GM19351 (cell line): ENCODE measurements at regions not wholly inside any gene's neighbourhood (a gene's known extent, or its start where the extent isn't known, plus 50 kb on each side); places are given as distances from the start of the nearest gene placed in this dataset.

Source experiments
- ATAC-seq: cut with Tn5 transposase; IDR thresholded peaks from one replicate; pipeline ENCODE4 v1.9.1; 2021; ENCODE audit warnings: mild to moderate bottlenecking, moderate library complexity; ENCODE audit not compliant: unreplicated experiment

- no peak for ATAC-seq
Observed at GRCh38 chr2:240208631-240209211, 68.3 kb upstream of the OTOS start.

GRCh38 chr2:240209493-240209892, 69.0 kb upstream of the OTOS start:
- no peak for ATAC-seq

DNA sequence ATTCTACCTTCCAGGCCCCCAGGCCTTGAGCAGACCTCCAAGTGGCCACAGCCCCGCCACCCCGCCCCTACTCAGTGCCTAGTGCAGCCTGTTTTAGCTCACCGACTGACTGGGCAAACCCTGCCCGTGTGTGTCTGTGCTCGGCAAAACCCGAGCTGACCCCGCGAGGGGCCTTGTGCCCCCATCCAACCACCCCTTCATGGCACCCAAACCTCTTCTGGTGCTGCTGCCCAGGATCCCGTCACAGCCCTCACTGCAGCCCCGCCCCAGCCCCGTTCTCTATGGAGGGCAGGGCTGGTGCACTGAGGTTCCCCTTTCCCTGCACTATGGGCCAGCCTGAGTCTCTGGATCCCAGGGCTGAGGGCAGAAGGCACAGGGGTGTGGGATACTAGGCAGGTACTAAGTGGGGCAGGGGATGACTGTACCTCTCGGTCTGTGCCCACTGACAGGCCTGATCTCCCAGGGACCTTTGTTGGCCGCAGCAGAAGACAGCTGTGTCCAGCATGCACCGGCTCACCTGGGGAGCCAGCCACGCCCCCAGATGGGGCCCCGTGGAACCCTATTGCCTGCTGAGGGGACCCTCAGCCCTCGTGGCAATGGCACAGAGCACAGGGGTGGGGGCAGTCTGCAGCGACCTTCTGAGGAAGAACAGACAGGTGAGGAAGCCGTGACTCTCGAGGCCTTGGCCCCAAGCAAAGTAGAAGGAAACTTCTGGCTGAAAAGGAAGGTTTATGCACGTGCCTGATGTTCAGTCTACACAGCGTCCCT, 69.9 kb upstream of the OTOS start:
- ATAC-seq, result no peak

- ATAC-seq, result no peak
Observed at GRCh38 chr2:240211096-240211495, 70.6 kb upstream of the OTOS start.

DNA sequence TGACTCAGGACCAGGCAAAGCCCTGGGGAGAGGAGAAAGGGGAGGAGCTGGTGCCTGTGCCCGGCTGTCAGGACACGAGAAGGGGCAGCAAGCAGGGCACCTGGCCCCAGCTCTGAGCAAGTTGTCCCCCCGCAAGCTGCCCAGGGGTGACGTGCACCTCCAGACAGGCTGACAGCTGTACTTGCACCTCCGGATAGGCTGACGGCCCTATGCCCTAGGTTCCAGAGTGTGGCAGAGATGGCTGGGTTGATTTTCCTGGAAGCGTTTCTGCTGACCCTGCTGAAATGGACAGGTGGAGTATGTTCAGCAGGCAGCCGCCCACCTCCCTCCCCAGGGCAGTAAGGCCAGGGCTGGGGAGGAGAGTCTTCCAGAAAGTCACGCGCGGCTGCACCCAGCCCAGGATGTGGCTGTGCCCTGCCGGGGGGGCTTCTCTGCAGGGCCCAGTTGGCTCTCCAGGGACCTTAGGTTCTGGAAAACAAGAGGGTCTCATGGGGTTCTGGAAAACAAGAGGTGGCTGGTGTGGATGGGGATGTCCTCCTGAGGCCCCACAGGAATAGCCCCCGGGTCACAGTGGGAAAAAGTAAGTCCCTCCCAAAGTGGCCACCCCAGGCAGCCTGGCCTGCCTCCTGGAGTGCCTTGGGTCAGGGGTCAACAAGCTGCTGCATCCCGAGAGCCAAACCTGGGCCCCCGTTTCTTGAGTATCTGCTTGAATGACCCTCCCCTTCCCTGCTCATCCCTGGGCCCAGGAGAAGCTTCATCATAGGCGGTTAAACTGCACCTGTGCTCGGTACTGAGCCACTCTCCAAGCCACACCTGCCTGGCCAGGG, 71.4 kb upstream of the OTOS start:
- no peak for ATAC-seq

DNA sequence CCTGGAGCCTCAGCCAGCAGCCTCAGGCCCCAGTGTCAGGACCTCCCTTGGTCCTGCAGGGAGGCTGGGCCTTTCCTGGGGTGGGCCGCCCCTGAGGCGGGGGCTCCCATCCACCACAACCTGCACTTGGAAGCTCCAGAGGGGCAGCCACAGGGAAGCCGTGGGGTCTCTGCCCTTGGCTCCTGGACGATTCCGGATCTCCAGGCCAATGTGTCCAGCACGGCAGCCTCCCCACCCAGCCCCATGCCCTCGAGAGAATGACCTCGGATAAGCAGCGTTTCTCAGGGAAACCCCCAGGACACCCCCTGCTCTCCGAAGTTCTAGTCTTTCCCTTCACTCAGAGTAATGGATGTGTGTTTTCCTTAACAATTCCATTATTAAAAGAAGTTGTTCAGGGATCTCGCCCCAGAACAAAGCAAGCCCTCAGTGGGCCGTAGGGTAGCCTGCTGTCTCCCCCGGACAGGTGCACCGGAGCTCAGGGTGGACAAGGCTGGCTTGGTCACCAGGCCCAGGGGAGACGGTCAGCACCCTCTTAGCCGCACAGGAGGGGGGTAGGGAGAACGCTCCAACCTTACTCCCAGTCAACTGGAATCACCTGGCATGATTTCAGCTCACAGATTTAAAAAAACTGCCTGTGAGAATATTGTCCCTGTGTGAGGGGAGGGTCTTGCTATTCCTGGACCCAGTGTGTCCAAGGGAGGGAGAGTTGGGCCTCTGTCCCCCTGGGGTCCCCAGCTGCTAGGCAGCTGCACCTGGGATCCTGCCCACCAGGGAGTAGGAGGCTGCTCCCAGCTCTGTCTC, 72.2 kb upstream of the OTOS start:
- no peak for ATAC-seq

DNA sequence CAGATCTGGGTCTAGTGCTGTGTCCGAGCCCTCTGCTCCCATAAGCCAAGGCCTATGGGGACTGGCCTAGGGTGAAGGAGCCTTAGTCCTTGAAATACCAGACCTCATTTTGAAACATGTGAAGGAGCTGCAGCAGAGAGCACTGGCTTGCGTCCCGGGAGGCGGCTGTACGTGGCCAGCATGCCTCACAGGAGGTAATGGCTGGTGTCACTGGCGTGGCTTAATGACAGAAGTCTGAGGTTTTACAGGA, 72.7 kb upstream of the OTOS start:
- ATAC-seq, result no peak

DNA sequence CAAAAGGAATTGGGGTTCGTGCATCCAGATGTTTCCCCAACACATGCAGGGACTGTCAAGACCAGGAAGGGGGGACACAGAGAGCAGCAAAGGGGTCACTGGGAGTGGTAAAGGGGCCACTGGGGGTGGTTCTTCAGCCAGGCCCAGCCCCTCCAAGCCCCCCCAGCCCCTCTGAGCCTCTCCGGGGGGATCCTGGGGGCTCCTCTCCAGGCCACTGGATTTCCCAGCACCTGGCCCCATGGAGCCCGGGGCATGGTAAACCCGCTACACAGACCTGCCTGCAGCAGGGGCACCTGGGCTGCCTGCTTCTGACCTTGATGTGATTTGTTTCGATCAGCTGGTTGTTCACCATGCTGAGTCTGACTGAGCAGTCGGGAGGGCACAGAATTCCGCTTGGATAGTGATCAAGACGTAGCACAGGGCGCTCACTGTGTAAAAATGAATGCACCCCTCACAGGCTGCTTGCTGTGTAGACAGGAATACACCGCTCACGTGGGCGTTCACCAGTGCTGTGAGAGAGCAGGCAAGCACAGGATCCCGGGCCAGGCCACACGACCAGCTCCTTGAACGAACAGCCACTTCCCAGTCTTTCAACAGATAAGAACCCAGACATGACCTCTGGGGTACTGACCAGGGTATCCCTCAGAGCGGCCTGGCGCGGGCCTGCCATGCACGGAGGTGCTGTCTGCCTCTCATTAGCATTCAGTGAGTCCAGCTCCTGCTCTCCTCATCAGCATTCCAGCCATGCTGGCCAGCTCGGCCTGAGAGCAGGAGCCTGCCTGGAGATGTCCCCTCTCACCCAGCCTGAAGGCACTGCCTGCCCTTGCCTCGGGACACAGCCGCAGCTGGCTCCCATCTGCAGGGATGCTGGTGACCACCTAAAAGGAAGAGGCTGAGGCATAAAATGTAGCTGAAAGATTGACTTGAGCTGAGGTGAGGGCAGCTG, 73.3 kb upstream of the OTOS start:
- no peak for ATAC-seq

DNA sequence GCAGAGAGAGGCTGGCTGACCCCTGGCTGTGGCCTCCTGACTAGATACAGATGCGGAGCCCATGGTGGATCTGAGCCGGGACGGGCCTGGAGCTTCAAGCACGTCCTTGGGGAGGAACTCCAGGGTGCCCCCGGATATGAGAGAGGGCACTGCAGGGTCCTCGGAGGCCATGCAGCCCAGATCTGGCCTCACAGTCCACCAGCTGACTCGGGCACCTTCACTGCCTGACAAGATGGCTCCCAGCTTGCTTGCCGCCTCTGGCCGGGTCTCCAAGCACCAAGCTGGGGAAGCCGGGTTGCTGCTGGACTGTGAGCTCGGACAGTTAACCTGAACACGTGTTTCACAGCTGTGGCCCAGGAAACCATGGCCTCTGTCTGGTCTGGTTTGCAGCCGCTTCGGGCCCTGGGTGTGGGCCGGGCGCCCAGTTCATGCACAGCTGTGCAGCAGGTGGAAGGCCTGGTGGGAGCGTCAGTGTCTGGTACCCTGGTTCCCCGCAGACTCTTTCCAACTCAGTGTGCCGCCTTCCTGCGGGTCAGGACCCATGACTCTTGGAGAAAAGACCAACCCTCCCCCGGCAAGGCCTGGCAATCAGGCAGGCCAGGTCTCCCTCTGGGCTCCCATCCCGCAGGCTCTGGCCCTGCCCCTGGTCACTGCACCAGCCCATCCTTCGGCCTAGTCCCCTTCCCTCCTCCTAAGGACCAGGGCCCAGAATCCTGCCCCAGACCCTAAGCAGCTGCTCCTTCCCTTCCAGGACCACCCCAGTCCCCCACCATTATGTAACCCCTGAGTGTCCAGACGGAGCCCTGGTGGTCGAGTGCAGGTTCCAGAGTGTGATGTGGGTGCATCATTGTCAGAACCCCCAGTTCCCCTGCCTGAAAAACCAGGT, 74.6 kb upstream of the OTOS start:
- no peak for ATAC-seq

DNA sequence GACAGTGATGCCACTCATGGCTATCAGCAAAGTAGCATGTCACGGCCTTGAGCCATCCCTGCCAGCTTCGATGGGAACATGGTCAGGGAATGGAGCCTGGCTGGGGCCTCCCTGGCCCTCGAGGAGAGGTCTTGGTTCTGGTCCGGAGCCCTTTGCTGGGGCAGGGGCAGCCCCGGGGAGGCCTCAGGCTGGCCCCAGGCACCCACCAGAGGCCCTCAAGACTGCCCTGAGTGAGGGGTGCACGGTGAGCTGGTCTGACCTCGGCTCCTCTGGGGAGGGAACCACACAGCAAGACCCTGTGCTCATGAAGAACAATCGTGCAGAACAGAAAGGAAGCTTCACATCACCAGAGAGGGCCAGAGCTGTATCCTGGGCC, 75.2 kb upstream of the OTOS start:
- ATAC-seq, result no peak

- ATAC-seq, result no peak
Observed at GRCh38 chr2:240216167-240216566, 75.7 kb upstream of the OTOS start.

DNA sequence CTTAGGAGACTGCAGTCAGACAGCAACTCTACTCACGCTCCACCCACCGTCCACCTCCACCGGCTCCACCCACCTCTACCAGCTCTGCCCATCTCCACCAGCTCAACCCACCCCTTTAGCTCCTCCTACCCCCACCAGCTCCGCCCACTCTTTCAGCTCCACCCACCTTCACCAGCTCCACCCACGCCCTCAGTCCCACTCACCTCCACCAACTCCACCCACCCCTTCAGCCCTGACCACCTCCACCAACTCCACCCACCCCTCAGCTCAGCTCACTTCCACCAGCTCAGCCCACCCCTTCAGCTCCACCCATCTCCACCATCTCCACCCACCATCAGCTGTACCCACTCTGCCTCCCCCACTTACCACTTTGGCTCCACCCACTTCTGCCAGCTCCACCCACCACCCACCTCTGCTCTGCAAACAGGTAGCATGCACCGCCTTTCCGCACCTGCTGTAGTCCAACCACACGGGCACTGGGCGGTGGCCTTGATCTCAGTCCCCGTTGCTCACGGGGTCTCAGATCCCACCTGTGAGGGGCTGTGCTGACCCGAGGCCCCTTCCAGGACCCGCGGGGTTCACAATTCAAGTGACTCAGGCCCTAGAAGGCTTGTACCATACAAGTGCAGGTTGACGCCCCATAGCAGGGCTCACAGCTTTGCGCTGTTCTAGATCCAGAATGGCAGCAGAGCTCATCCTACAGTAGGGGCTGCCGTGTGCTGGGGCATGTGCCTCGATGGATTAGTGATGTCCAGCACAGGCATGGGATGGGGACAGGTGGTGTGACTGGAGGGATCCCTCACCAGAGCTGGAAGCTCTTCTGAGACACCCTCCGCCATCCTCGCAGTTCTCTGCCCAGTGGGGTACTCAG, 77.2 kb upstream of the OTOS start:
- no peak for ATAC-seq

GRCh38 chr2:240219208-240219890, 78.9 kb upstream of the OTOS start:
- no peak for ATAC-seq

GRCh38 chr2:240220371-240220770, 79.9 kb upstream of the OTOS start:
- ATAC-seq, result no peak

GRCh38 chr2:240223631-240224030, 83.2 kb upstream of the OTOS start:
- no peak for ATAC-seq

GRCh38 chr2:240224676-240225075, 84.2 kb upstream of the OTOS start:
- no peak for ATAC-seq

DNA sequence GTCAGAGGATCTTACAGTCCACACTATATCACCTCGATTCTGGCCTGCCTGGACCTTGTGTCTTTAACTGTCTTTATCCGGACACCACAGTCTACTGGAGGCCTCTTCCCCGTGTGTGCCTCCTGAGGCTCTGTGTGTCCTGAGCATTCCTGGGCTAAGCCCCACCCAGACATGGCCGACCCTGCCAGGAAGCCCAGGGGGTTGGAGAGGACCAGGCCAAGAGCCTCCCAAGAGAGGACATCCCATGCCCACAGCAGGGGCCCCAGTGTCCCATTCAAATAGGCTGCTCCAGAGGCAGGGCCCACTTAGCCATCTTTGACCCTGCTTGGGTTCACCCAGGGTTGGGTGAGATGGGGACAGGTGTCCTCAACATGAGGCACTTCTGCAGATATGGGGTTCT, 84.7 kb upstream of the OTOS start:
- no peak for ATAC-seq
